ENCODE measurements at regions not wholly inside any gene's neighbourhood (a gene's known extent, or its start where the extent isn't known, plus 50 kb on each side); places are given as distances from the start of the nearest gene placed in this dataset.
"Not testable (repeated sequence)": the region's sequence is repeated elsewhere in the genome, so short reads cannot be mapped to it uniquely, and the experiment has no call there.

DNA sequence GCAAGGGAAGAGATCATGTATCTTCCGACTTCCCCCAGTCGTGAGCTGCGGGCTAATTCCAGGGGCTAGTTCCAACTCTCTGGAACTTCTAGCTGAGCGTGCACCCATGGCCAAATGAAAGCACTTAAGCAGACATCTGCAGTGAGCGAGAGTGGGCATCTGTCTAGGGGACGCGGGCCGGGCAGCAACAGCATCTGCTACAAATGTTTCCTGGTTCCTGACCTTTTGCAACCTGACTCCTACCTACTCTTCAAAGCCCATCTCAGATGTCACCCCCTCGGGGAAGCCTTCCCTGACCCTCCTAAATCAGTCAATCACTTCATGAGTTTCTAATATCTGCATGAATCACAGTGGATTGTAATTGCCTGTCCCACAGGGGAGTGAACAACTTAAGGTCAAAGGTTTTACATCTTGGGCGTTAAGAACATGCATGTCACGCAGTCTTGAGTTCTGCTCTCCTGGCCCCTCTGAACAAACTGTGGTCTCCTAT, 141.9 kb downstream of the CEBPB start:
- Histone ChIP-seq H3K4me3 (ENCODE audit: low read length, poor library complexity, severe bottlenecking) (no peak overlapping the region), H3K36me3 (ENCODE audit: insufficient read depth, low read length) (no peaks in the 10 kb centered on the region), H3K9me2 (replicated peaks; ENCODE audit: low read depth, low read length) (no peaks in the 10 kb centered on the region), H3K9me3 (ENCODE audit: insufficient read depth, low read depth, low read length) (no peaks in the 10 kb centered on the region), H3K4me1 (ENCODE audit: insufficient read depth, low read length, poor library complexity, severe bottlenecking) (no peaks in the 10 kb centered on the region), H3K9ac (ENCODE audit: low read depth, low read length, poor library complexity, severe bottlenecking) (no peak overlapping the region), H3F3A (ENCODE audit: low read depth) (no peaks in the 10 kb centered on the region), H2AFZ (ENCODE audit: low read length) (no peak overlapping the region), H3K27me3 (ENCODE audit: insufficient read depth, low read length, poor library complexity, severe bottlenecking) (no peaks in the 10 kb centered on the region), H3K79me2 (ENCODE audit: insufficient read depth, low read length) (no peaks in the 10 kb centered on the region), H4K20me1 (ENCODE audit: insufficient read depth, low read length, poor library complexity, severe bottlenecking) (no peaks in the 10 kb centered on the region), H3K4me2 (ENCODE audit: low read depth, low read length, poor library complexity, severe bottlenecking) (no peak overlapping the region)
- TF ChIP-seq EZH2phosphoT487 (IDR thresholded peaks at IDR 0.05; ENCODE audit: borderline replicate concordance) (no peak), CTCF (conservative IDR thresholded peaks at IDR 0.05; ENCODE audit: low read length) (no peak)

- no peak overlapping the region for H2AFZ ChIP-seq (ENCODE audit: low read length)
- peaks cover 5% of the 10 kb centered on the region for H3K4me1 ChIP-seq (ENCODE audit: insufficient read depth, low read length, poor library complexity, severe bottlenecking)
- no peaks in the 10 kb centered on the region for H3K27me3 ChIP-seq (ENCODE audit: insufficient read depth, low read length, poor library complexity, severe bottlenecking)
- no peaks in the 10 kb centered on the region for H3K9me3 ChIP-seq (ENCODE audit: insufficient read depth, low read depth, low read length)
- H4K20me1 ChIP-seq (ENCODE audit: insufficient read depth, low read length, poor library complexity, severe bottlenecking), result no peaks in the 10 kb centered on the region
- no peak for TF ChIP-seq EZH2phosphoT487 (IDR thresholded peaks at IDR 0.05; ENCODE audit: borderline replicate concordance)
- TF ChIP-seq CTCF (conservative IDR thresholded peaks at IDR 0.05; ENCODE audit: low read length), result no peak
- no peaks in the 10 kb centered on the region for H3K9me2 ChIP-seq (replicated peaks; ENCODE audit: low read depth, low read length)
- no peaks in the 10 kb centered on the region for H3F3A ChIP-seq (ENCODE audit: low read depth)
- no peak overlapping the region for H3K4me3 ChIP-seq (ENCODE audit: low read length, poor library complexity, severe bottlenecking)
- H3K79me2 ChIP-seq (ENCODE audit: insufficient read depth, low read length), result no peaks in the 10 kb centered on the region
- no peak overlapping the region for H3K4me2 ChIP-seq (ENCODE audit: low read depth, low read length, poor library complexity, severe bottlenecking)
- H3K9ac ChIP-seq (ENCODE audit: low read depth, low read length, poor library complexity, severe bottlenecking), result no peak overlapping the region
- no peaks in the 10 kb centered on the region for H3K36me3 ChIP-seq (ENCODE audit: insufficient read depth, low read length)
Measured at GRCh38 chr20:50333131-50333670, 142.6 kb downstream of the CEBPB start.

GRCh38 chr20:50333812-50334211, 143.2 kb downstream of the CEBPB start:
- H3K9ac ChIP-seq (ENCODE audit: low read depth, low read length, poor library complexity, severe bottlenecking), result no peak overlapping the region
- no peak overlapping the region for H3K4me2 ChIP-seq (ENCODE audit: low read depth, low read length, poor library complexity, severe bottlenecking)
- H3K9me3 ChIP-seq (ENCODE audit: insufficient read depth, low read depth, low read length), result no peaks in the 10 kb centered on the region
- no peaks in the 10 kb centered on the region for H3K9me2 ChIP-seq (replicated peaks; ENCODE audit: low read depth, low read length)
- H2AFZ ChIP-seq (ENCODE audit: low read length), result no peak overlapping the region
- no peaks in the 10 kb centered on the region for H4K20me1 ChIP-seq (ENCODE audit: insufficient read depth, low read length, poor library complexity, severe bottlenecking)
- no peaks in the 10 kb centered on the region for H3K79me2 ChIP-seq (ENCODE audit: insufficient read depth, low read length)
- no peaks in the 10 kb centered on the region for H3K36me3 ChIP-seq (ENCODE audit: insufficient read depth, low read length)
- no peaks in the 10 kb centered on the region for H3K27me3 ChIP-seq (ENCODE audit: insufficient read depth, low read length, poor library complexity, severe bottlenecking)
- TF ChIP-seq EZH2phosphoT487 (IDR thresholded peaks at IDR 0.05; ENCODE audit: borderline replicate concordance) (no peak), CTCF (conservative IDR thresholded peaks at IDR 0.05; ENCODE audit: low read length) (no peak)
- H3K4me3 ChIP-seq (ENCODE audit: low read length, poor library complexity, severe bottlenecking), result no peak overlapping the region
- H3F3A ChIP-seq (ENCODE audit: low read depth), result peaks cover 3% of the 10 kb centered on the region; the same call in 1 of the 2 replicates
- H3K4me1 ChIP-seq (ENCODE audit: insufficient read depth, low read length, poor library complexity, severe bottlenecking), result peaks cover 11% of the 10 kb centered on the region

- H2AFZ ChIP-seq (ENCODE audit: low read length); H3K4me2 ChIP-seq (ENCODE audit: low read depth, low read length, poor library complexity, severe bottlenecking); H3F3A ChIP-seq (ENCODE audit: low read depth); H3K36me3 ChIP-seq (ENCODE audit: insufficient read depth, low read length); H3K9ac ChIP-seq (ENCODE audit: low read depth, low read length, poor library complexity, severe bottlenecking); H3K27me3 ChIP-seq (ENCODE audit: insufficient read depth, low read length, poor library complexity, severe bottlenecking); H3K4me3 ChIP-seq (ENCODE audit: low read length, poor library complexity, severe bottlenecking); H3K79me2 ChIP-seq (ENCODE audit: insufficient read depth, low read length); H3K9me2 ChIP-seq (replicated peaks; ENCODE audit: low read depth, low read length); H4K20me1 ChIP-seq (ENCODE audit: insufficient read depth, low read length, poor library complexity, severe bottlenecking); H3K9me3 ChIP-seq (ENCODE audit: insufficient read depth, low read depth, low read length): not testable (repeated sequence)
- peaks cover 18% of the 10 kb centered on the region for H3K4me1 ChIP-seq (ENCODE audit: insufficient read depth, low read length, poor library complexity, severe bottlenecking)
Measured at GRCh38 chr20:50334512-50334911, 143.9 kb downstream of the CEBPB start.

Data from Loucy (cell line).